HG02973 (cell line): ENCODE measurements at regions not wholly inside any gene's neighbourhood (a gene's known extent, or its start where the extent isn't known, plus 50 kb on each side); places are given as distances from the start of the nearest gene placed in this dataset.
"Not testable (repeated sequence)": the region's sequence is repeated elsewhere in the genome, so short reads cannot be mapped to it uniquely, and the experiment has no call there.

ENCODE experiments used
- ATAC-seq: cut with Tn5 transposase; IDR thresholded peaks from one replicate; pipeline ENCODE4 v1.9.1; 2021; ENCODE audit warnings: moderate library complexity; ENCODE audit not compliant: unreplicated experiment

DNA sequence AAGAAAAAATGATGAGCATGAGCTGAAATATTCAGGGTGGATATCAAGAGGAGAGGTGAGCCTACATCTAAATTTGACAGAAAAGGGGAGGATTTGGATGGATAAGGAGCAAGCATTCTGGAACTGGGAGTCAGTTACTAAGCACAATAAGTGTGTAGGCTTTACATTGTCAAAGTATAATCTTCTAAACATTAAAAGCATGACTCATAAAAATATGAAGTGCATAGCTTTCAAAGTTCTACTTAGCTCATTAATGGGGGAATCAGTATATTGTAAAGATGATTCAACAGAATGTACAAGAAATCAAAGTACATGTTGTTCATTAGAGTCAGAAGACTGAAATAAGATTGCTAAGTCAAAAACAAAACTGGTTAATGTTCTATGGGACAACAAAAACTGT lies 248.0 kb upstream of the GAS1 start:
- ATAC-seq: no peak

DNA sequence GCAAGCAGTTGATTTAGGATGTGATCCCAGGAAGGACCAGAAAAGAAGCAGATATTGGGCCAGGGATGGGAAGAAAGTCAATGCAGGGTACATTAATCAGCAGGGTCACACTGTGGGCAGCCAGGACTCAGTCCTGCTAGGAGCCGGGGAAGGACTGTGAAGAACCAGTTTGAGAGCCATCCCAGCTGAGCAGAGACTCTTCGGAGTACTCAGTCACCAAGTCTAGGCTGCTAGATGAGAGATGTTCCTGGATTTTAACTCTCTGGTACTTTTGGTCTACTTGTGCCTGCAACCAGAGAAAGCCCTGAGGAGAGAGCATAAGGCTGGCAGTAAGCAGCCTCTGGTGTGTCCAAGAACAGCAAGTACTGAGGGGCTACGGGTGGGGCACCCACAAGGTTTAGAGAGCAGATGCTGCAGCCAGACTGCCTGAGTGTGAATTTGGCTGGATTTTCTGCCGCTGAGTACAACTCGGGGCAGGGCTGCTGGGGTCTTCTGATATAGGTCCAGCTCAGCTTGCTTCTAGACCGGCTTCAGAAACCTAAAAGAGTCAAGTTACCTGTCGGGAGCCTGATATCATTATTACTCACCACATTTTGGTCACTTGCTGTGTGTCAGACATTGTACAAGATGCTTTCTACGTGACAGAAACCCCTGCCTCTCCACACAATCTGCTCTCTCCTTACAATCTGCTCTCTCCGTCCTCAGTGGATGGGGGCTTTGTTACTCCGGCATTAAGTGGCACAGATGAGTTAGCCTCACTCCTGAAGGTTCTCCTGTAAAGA lies 250.2 kb upstream of the GAS1 start:
- ATAC-seq: no peak

DNA sequence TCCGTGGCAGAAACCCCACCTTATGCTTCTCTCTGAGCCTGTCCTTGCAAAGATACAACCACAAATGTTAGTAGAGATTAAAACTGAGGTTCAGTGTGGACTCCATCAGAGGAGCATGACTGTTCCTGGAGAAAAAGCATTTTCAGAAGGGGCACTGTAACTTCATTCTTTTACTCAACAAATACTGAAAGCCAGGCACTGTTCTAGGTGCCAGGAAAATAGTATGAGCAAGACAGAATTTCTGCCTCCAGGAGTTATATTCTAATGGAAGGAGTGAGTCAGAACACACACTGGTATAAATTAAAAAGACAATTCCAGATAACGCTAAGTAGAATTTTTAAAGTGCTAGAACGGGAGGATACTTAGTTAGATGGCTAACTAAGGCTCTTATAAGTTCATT lies 251.4 kb upstream of the GAS1 start:
- no peak for ATAC-seq

DNA sequence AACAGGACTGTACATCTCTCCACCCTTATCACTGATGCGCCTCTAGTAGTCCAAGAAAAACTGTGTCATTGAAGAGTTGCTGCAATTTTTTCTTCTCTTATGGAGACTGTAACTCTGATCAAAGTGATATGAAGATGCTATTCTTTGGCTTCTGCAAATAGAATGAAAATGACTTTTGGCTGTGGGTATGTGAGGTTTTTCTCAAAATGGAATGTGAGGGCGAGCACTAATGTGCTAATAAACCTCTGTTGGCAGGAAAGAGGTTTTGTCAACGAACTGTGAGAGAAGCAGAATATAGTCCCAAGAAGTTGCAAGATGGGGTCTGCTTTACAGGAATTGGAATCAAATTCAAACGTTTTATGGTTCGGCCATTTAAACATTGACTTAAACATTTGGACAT lies 252.0 kb upstream of the GAS1 start:
- no peak for ATAC-seq

DNA sequence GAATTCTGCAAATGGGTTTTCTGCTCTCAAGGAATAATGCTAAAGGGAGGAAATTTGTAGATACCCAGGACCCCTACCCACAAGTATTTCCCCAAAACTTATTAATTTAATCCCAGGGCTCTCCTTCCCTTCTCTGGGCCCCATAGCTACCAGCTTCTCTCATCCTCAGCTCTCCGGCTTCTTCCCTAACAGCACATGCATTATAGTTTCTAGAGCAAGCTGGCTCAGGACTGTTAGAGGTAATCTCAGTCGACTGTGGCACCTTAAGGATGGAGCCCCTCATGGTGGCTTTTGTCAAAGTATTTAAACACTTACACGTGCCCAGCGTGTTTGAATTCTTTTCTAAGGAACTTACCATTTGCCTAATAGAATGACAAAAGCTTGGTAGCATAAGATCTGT lies 252.5 kb upstream of the GAS1 start:
- ATAC-seq: no peak

DNA sequence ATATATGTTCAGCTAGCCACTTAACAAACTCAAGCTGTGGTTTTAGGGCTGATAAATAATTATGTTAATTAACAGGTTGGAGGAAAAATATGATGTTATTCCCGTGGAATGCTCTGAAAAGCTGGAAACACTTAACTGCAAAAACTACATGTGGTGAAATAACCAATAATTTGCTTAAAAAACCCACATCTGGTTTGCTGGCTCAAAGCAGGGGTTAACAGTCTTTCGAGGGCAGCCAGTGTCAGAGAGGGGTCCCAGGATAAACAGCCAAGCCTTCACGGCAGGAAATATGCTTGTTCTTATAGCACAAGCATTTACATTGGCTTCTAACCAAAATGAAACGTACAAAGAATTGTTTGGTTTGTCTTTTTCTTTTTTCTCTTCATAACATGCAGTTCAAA lies 254.0 kb upstream of the GAS1 start:
- no peak for ATAC-seq

DNA sequence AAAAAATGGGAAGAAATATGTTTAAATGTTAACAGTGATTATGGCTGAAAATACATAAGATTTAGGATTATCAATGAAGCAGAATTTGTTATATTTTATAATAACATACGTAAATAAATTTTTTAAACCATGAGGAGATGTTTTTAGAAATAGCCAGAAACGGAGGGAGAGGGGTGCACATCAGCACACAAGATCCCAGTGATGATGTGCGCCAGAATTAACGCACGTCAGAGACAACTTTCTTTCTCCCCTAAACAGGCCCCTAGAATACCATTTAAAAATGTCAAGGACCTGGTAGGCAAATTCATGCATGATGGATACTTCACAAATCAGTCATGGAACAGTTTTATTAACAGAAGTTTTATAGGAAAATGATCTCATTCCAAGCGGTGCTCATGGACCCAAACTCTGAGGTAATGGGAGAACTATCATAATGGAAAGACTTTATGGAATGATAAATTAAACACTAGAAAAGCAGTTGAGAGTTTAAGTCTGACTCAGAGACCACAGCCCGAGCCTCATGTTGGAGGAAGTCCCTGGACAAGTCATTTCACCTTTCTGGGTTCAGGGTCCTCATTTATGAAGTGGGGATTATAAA lies 258.9 kb upstream of the GAS1 start:
- ATAC-seq: no peak

DNA sequence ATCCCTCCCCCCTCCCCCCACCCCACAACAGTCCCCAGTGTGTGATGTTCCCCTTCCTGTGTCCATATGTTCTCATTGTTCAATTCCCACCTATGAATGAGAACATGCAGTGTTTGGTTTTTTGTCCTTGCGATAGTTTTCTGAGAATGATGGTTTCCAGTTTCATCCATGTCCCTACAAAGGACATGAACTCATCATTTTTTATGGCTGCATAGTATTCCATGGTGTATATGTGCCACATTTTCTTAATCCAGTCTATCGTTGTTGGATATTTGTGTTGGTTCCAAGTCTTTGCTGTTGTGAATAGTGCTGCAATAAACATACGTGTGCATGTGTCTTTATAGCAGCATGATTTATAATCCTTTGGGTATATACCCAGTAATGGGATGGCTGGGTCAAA lies 263.4 kb upstream of the GAS1 start:
- not testable (repeated sequence) for ATAC-seq

DNA sequence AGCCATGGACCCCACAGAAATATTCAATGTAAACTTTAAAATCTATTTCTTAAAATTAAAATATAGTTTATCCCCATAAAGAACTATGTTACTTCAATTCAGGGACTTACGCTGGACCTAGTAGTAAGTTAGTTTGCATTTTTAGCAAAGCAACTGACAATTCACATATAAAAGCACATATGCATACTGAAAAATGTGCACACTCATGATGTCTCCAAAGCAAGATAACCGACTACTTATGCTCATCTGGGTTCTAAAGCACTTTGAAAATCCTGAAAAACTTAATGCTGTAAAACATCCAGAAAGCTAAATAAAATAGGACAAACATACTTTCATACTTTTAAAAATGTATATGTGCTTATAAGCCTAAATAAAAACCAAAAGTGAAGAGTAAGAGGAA lies 264.4 kb upstream of the GAS1 start:
- ATAC-seq: no peak

DNA sequence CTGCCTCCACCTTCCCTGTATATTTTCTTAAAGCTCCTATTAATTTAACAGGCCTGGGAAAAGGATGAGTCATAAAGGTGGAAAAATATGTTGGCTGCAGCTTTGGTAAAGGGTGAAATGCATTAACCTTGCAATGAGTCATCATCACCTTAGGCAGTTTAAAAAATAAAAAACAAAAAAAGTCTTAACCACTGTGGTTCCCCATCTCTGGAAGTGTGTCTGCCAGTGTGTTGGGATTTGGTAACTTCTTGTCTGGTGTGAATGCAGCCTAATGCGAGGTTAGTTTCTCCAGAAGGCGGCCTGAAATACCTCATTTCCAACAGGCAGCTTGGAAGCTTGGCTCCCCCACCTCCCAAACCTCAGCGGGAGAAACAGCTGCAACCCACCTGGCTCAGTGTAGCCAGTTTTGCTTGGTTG lies 265.3 kb upstream of the GAS1 start:
- no peak for ATAC-seq

DNA sequence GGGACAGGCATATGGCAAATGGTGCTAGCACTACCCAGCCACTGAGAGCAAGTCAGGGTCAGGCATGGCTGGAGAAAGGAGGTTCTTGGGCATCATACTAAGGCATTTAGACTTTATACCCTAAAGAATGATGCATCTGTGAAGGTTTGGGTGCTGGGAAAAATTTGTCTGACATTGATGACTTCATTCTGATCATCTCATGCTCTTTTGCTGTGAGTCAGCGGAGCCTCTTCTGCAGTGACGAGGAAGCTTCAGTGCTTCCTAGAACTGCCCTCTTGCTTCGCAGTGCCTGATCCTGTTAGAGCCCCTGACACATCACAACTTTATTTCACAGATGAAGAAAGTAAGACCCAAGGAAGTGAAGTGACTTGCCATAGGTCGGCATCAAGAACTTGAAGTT lies 266.6 kb upstream of the GAS1 start:
- ATAC-seq: no peak

DNA sequence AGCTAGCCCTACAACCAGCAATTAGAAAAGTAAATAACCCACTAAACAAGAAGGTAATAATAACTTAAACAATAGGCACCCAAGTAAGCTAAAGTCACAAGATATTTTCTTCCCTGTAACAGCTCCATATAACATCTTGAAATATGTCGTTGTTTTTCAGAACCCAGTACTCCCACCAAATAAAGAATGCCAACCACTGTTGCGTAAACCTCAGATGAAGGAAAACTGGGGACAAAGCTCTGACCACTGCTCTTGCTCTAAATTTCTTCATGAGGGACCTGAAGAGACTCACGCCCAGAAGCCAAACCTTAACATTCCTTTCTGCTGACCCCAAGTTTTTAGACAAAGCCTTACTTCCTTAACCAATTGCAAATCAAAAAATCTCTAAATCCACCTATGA lies 267.7 kb upstream of the GAS1 start:
- ATAC-seq: no peak

DNA sequence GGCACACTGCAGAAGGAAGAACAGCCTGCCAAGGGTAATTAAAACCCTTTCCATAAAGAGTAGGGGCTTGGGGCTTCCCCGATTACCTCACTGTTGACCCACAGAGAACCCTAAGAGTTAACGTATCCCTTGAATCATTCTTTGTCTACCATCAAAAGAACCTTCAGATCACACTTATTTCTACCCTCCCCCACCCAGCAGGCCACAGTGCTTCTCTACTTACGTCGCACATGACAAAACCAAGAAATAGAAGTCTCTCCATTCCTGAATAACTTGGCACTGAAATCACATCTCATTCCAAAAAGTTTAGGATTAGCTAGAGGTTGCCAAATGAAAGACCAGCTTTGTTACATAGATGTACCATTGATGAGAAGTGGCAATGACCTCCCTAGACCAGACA lies 268.7 kb upstream of the GAS1 start:
- ATAC-seq: no peak

DNA sequence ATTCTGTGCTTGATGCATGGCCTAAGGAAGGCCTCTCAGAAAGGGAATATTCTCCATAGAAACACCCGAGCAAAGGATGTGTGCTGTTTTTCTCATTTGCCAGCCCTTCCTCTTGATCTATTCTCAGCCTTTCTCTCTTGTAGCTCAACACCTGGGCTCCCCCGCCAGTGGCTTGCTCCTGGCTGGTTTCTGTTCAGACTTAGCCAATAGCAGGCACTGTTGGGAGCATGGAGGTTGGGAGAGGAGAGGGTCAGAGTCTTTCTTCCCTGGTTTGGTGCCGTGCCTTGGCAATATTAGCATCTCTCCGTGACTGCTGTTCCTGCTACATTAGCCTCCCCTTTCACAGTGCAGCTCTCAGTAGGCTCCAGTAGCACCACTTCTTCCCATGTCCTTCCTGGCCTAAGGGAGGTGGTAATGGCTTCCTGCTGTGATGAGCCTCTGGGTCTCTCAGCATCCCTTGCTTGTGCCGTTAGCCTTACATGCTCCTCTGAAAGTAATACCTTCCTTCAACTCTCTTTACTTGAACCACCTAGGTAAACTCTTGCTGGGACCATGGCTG lies 269.7 kb upstream of the GAS1 start:
- ATAC-seq: no peak

DNA sequence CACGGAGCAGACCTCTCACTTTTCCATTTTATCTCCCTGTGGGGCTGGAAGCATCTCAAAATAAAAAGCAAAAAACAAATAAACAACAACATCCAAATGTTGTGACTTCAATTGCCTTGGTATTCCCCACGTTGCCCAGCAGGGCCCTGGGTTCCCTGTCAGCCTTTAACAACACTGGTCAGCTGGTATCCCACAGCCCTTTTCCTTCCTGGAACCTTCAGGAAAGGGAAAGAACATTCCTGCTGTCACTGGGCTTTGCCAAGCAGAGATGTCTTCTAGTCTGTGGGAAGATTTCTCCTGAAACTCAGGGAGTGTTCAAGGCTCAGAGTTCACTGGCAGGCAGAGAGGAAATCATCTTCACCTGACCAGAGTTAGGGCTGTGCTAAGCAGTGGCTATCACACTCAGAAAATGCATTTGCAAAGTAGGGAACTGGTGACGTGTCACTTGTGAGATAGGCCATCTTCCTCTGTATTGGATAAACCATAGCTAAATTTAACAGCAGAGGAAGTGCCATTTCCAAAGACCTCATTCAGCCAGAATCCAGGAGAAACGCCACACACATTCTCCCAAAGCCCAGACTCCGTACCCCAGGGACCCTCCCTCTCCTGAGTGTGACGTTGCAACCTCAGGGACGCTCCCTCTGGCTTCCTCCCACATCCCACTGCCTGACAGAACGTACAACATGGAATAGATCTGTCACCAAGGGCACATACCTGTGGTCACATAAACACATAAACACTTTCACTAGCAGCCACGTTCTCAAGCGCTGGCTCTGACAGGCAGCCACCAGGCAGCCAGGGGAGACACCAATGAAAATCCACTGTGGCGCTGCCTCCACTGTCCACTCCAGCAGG lies 274.0 kb upstream of the DAPK1 start:
- no peak for ATAC-seq

DNA sequence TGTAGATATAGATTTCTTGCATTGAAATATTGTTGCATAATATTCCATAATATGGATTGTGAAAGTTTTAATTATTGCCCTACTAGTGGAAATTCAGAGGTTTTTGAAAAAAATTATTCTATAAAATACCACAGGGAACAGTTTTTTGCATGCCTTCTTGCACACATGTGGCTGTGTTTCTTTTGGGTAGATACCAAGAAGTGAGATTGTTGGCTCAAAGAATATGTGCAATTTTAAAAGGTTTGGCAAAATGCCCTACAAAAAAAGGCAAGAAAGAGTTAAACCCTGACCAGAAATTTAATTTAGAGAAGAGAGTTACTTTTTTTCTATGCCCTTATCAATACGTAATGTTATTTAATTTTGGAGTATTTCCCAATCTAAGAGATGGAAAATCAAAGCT lies 270.8 kb upstream of the DAPK1 start:
- ATAC-seq: no peak

DNA sequence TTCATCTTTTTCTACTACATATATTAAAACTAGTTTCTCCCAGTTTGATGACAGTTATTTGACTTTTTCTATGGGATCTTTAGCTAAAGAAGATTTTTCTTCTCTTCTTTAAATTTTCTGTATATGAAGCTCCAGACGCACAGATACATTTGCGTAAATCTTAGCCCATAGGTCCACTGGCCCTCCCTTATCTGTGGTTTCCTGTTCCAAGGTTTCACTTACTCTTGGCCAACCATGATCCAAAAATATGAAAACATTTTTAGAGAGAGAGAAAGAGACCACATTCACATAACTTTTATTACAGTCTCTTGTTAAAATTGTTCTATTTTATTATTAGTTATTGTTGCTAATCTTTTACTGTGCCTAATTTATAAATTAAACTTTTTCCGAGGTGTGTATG lies 270.2 kb upstream of the DAPK1 start:
- no peak for ATAC-seq

DNA sequence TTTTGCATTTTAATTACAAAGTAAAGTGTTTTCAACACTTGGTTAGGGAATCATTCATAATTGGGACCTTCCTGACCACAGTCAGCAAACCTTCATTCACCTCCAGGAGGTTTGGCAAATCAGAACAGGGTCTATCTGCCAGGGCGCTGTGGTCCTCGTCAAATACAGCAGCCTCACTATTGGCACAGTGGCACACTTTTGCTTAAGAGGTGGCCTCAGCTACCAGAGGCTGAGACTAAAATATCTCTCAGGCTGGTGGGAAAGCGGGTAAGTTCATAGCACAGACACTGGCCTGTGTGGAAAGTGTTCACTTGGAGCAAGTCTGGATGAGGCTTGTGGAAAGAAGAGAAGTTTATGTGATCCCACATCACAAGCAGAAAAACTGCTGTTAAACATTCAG lies 268.6 kb upstream of the DAPK1 start:
- ATAC-seq: no peak

DNA sequence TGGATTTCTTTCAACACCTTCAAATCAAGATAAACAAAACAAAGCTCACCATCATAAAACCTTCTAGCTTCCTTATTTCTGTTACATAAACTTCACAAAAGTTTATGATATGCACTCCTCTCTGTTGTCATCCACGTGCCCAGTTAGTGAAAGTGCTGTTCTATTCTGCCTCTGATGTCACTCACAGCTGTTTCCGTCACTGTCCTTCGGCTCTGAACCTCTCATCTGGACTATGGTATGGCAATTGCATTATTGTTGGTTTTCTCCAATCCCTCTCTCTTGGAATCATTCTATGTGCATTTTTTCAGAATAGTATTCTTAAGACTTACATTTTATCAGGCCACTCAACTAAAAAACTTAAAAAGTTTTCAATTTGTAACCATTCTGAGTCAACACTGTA lies 264.2 kb upstream of the DAPK1 start:
- ATAC-seq: no peak

DNA sequence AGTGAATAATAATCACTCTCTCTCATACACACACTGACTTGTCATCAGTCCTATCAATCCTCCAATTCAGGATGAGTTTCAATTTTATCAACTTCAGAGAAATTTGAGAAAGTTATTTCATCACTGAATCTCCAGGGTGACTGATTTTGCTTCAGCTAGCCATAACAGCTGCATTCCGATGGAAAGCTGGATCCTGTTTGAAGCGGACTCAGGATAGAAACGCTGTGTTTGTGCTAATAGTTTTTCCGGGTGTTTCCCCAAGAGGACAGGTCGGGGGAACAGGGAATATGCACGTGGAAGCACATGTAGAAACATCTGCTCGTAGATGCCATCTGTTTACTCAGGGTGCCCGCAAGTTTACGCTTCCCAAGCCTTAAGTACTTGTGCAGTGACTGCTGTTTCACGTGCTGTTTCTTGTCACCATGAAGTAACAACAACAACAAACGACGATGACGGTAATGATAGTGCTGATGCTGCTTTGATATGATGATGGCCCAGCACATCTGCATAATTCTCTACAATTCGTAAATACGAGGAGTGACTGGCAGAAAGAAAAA lies 263.7 kb upstream of the DAPK1 start:
- no peak for ATAC-seq

DNA sequence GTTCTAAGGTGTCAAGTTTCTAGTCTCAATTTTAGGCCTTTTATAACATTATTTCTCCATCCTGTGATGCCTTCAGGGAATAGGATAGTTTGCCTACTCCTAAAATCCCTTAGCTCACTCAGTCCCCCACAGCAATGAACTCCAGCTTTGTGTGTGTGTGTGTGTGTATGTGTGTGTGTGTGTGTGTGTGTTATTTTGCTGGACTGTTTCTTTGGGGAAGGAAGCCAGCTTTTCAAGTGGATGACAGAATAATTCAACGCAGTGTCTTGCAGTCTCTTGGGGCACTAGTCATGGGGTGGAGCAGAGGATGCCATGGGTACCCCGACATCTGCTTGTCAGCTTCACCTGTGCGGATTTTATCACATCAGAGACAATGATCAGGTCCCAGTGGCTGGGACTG lies 262.8 kb upstream of the DAPK1 start:
- no peak for ATAC-seq
